Kidney epithelial cell (primary cell): ENCODE measurements at regions not wholly inside any gene's neighbourhood (a gene's known extent, or its start where the extent isn't known, plus 50 kb on each side); places are given as distances from the start of the nearest gene placed in this dataset.

ENCODE experiments used
- DNase-seq: peaks from one replicate; pipeline ENCODE4 v3.0.0-alpha.2; 2010; ENCODE audit warnings: low read depth
- H3K27me3 ChIP-seq: 2 replicates; pipeline ENCODE4 v1.6.0; 2011; ENCODE audit warnings: low read length; ENCODE audit not compliant: control insufficient read depth, insufficient read depth
- H3K36me3 ChIP-seq: 2 replicates; pipeline ENCODE4 v1.5.1; 2011; ENCODE audit warnings: low read length; ENCODE audit not compliant: control insufficient read depth, insufficient read depth
- H3K4me3 ChIP-seq: 2 replicates; pipeline ENCODE4 v1.5.1; 2011; ENCODE audit warnings: low read depth, mild to moderate bottlenecking, control low read depth, low read length
- TF ChIP-seq, protein P1 (sequence below): IDR thresholded peaks from 2 replicates; pipeline ENCODE4 v1.5.1; 2011; ENCODE audit warnings: mild to moderate bottlenecking, moderate library complexity, low read length, control low read depth, inconsistent platforms; ENCODE audit not compliant: insufficient read depth, poor library complexity, severe bottlenecking

DNA sequence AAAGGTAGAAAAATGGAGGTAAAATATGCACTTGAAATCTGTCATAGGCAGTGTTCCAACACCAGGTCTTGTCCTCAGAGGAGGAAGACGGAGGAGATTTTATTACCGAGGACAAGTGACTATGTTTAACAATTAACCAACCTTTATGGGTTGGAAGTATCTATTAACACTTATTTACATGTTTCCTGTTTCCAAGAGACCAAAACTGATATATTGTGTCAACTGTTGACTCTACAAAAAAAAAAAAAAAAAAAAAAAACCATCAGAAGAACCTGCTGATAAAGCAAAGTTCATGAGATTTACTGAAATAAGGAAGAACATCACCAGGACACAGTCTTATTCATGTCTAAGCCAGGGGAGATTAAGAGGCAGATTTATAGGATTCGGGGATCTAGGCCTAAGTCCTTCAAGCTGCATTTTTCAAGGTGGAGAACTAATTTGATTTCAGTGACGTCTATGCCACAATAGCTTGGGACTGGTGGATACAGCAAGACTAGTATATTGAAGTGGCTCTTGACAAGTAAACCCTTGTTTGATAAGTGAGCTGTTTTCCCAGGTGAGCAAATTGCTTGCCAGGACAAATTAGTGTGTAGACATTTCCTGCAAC lies 126.6 kb upstream of the NAA20 start:
- Histone ChIP-seq H3K4me3 (no peak overlapping the region), H3K36me3 (no peaks in the 10 kb centered on the region), H3K27me3 (no peaks in the 10 kb centered on the region)
- no peak for DNase-seq
- TF ChIP-seq, protein P1, sequence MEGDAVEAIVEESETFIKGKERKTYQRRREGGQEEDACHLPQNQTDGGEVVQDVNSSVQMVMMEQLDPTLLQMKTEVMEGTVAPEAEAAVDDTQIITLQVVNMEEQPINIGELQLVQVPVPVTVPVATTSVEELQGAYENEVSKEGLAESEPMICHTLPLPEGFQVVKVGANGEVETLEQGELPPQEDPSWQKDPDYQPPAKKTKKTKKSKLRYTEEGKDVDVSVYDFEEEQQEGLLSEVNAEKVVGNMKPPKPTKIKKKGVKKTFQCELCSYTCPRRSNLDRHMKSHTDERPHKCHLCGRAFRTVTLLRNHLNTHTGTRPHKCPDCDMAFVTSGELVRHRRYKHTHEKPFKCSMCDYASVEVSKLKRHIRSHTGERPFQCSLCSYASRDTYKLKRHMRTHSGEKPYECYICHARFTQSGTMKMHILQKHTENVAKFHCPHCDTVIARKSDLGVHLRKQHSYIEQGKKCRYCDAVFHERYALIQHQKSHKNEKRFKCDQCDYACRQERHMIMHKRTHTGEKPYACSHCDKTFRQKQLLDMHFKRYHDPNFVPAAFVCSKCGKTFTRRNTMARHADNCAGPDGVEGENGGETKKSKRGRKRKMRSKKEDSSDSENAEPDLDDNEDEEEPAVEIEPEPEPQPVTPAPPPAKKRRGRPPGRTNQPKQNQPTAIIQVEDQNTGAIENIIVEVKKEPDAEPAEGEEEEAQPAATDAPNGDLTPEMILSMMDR, result no peak

DNA sequence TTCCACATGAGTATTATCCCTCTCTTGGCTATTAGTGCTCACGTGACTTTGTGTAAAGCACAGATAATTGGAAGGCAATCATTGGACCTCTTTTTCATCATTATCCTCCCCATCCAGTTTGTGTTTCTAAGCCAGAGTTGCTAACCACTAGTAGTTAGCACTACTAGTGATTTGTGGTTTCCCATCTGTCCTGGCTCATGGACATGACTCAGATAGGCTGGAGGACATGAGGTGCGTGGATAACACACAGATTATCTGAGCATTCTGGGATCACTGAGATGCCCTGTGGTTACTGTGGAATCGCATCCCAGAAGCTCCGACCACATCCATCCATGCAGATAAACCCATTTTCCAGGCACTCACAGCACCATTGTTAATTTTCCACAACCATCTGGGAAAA lies 123.8 kb upstream of the NAA20 start:
- Histone ChIP-seq H3K27me3 (no peaks in the 10 kb centered on the region), H3K4me3 (no peak overlapping the region), H3K36me3 (no peaks in the 10 kb centered on the region)
- DNase-seq, result no peak
- TF ChIP-seq, protein P1, result no peak

DNA sequence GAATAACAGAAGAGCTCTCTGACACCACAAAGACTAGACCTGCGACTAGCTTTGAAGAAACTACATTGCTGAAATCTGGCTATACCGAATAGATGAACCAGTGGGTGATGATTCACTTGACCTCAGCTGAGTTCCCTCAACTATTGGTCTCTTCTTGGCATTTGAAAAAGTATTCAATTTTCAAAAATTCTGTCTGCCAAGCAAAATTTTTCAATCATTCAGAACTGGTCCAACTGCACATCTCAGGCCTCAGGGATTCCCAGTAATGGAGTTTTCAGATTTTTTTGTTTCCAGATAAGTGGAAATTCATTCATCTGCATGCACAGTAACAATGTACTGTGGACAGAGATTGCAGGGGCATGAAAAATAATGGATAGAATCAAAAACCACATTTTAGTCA lies 121.4 kb upstream of the NAA20 start:
- TF ChIP-seq, protein P1, result no peak
- Histone ChIP-seq H3K36me3 (no peaks in the 10 kb centered on the region), H3K27me3 (no peaks in the 10 kb centered on the region)

DNA sequence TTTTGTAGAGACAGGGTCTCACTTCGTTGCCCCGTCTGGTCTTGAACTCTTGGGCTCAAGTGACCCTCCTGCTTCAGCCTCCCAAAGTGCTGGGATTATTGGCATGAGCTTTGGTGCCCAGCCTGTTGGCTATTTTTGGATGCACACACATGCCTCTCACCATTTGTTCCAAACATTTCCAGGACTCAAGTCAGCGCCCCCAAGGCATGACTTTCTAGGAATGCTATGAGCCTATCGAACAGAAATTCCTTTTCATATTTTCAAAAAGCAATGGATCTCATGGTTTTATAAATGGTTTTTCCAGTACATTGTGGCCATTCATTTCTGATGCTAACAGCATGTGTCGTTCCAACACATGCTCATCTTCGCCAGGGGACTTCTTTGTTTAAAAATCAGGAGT lies 119.3 kb upstream of the NAA20 start:
- H3K36me3 ChIP-seq, result no peaks in the 10 kb centered on the region
- no peak for DNase-seq
- H3K27me3 ChIP-seq, result no peaks in the 10 kb centered on the region
- no peak overlapping the region for H3K4me3 ChIP-seq
- TF ChIP-seq, protein P1, result no peak

More for the DNA sequence above, 121.4 kb upstream of the NAA20 start:
- DNase-seq, result no peak
- no peak overlapping the region for H3K4me3 ChIP-seq

DNA sequence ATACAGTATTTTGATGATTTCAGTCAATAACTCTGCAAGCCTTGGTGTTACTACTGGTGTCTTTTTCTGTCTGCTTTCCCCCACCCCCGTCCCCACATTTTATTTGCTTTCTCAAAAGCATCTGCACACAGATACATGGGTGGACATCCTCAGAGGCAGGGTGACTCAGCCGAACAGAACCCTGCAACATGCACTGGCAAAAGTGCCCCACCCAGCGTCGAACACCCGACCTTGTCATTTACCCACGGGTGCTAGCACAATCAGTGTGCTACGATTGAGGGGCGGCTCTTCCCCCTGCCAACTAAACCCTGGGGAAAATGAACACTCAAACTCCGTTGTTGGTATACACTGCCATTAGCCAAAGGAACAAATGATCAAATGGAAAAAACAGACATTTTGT lies 115.9 kb upstream of the NAA20 start:
- TF ChIP-seq, protein P1, result no peak
- DNase-seq, result no peak
- no peak overlapping the region for H3K4me3 ChIP-seq
- no peaks in the 10 kb centered on the region for H3K36me3 ChIP-seq
- no peaks in the 10 kb centered on the region for H3K27me3 ChIP-seq

DNA sequence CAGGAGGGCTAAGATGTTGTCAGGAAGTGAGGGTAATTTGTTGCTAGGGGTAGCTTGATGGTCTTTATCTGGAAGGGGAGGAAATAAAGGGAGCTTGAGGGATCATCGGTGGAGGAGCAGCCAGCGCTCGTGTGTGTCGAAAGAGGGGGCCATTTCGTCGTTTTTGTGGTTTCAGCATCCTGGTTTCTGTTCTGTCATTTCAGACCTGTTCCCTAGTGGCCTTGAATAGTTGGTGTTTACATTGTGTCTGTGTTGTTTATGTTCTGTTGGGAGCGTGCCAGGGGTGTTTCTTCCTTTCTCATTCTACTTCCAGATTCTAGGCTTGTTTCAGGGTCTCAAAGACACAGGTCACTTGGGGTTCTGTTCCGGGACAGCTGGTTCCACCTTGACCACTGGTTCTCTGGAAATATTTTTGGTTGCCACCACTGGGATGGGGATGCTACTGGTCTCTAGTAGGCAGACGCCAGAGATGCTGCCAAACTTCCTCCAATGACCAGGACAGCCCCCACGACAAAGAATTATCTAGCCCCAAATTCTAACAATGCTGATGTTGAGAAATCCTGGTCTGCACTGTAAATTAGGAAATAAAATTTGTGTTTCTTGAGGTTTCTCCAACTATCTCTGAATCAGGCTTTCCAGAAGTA lies 113.9 kb upstream of the NAA20 start:
- no peak for DNase-seq
- Histone ChIP-seq H3K36me3 (peaks cover 2% of the 10 kb centered on the region), H3K27me3 (no peaks in the 10 kb centered on the region), H3K4me3 (no peak overlapping the region)
- TF ChIP-seq, protein P1, result no peak
